GM18861 (cell line): ENCODE measurements at regions not wholly inside any gene's neighbourhood (a gene's known extent, or its start where the extent isn't known, plus 50 kb on each side); places are given as distances from the start of the nearest gene placed in this dataset.
A peak's percentile ranks its signal among the peaks of the same experiment; 100 is the strongest.

Source experiments
- ATAC-seq: cut with Tn5 transposase; IDR thresholded peaks from one replicate; pipeline ENCODE4 v1.9.1; 2021; ENCODE audit not compliant: unreplicated experiment

GRCh38 chr5:103498800-103499551 is 63.6 kb downstream of the NUDT12 start:
- no peak for ATAC-seq

- no peak for ATAC-seq
These were observed 64.4 kb downstream of the NUDT12 start for GRCh38 chr5:103498211-103498610.

DNA sequence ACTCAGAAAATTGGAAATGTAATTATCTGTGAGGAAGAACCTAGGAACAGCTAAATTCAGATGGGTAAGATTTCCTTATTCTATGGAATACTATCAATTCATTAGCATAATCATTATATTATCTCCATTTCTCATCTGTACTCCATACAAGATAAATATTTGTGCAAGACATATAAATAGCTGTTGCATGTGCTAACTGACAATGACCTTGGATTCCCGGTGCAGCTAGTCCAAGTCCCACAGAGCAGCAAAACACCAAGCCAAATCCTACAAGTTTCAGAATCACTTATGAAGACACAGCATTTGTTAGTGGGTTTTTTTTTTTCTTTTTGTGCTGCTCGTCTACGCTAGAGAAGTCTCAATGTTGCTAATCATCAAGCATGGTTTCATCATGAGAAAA is 64.8 kb downstream of the NUDT12 start:
- ATAC-seq: no peak

DNA sequence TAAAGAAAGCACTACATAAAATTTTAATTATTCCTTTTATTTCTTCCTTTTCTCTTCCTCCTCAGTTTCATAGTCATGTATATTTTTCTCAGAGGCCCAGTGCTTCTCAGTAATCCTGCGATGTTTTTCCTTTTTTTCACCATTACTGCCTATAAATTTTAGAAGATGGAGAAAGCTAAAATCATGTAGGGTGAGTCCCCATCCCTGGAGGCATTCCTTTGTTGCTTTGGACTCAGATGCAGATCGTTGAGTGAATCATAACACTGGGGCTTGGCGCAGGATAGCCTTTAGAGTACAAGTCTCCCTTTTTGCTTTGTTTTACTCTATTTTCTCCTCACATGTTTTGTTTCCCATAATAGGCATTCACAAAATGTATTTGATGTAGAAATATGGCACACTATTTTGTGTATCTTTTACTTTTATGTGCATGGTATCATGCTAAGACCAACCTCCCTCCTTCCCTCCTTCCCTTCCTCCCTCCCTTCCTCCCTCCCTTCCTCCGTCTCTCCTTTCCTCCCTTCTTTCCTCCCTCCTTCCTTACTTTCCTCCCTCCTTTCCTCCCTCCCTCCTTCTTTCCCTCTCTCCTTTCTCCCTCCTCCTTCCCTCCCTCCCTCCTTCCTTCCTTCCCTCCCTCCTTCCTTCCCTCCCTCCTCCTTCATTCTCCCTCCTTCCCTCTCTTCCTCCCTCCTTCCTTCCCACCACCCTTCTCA is 72.4 kb downstream of the NUDT12 start:
- no peak for ATAC-seq

DNA sequence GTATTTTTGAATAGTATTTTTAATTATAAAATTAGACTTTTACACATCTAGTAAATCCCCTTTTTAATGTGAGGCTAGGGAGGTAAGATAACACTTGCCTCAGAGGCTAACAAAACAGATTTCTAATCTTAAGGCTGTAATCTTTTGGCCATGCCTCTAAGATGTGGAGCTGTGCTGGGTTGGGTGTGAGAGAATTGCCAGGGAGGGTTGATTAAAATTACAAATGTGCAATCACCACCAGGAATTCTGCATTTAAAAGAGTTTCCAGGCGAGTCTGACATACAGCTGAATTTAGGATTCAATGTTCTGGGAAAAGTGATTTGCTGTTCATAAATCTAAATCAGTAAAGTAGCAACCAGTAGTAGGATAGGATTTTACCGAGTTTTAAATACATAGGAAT is 73.3 kb downstream of the NUDT12 start:
- ATAC-seq: no peak

- ATAC-seq: no peak
These were observed 74.6 kb downstream of the NUDT12 start for GRCh38 chr5:103487822-103488493.

GRCh38 chr5:103487218-103487617 is 75.4 kb downstream of the NUDT12 start:
- no peak for ATAC-seq

DNA sequence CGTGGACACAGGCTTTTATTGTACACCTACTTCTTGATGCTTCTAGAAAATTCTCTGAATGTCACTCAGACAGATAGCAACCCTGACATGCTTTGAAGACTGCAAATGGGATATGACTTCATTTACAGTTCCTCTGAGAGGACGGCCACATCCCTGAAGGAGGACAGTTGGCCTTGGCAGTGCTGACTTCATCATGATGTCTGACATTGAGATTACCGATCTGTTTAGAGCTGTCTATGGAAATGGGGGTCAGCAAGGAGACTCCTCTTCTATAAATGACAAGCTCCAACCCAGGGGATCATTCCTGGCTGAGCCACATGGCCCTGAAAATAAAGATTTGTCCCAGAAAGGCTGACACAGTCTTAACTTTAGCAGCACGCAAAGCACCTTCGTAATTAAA is 75.8 kb downstream of the NUDT12 start:
- ATAC-seq: no peak

- no peak for ATAC-seq
These were observed 82.3 kb downstream of the NUDT12 start for GRCh38 chr5:103480246-103480645.

DNA sequence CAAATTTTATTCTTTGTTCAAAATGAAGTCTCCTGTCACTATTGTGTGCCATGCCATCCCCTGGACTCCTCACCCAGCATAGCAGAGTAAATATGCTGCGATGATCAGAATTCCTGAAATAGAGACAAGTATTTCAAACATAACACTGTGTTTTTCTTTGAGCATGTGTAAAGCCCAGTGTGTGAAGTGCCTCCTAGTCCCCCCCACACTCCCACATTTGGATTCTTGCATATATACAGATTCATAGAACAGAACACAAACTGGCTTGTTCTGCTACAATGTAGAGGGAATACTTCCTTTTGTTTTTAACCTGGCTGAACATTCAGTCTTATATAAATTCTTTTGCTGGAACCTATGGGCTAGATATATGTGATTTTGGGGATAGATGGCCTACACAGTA is 84.9 kb downstream of the NUDT12 start:
- ATAC-seq: no peak

GRCh38 chr5:103476811-103477210 is 85.8 kb downstream of the NUDT12 start:
- no peak for ATAC-seq

GRCh38 chr5:103475629-103476240 is 86.9 kb downstream of the NUDT12 start:
- ATAC-seq: peak; percentile 61

- ATAC-seq: no peak
These were observed 87.9 kb downstream of the NUDT12 start for GRCh38 chr5:103474677-103475076.

DNA sequence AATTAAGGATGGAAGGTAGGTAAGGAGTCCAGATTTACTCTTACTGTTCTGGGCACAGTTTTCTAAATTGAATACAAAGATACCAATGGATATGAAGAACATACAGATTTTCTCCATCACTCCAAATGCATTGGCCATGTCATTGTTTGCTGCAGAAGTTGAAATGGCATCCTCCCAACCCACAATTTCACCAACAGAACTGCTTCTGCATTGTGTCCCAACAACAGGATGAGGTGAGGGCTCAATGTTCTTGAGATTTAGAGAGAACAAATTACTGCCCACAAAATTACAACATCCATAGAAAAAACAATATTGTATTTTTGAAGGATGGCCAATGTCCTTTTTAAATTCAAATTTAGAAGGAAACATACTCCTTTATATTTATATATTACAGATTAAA is 88.9 kb downstream of the NUDT12 start:
- no peak for ATAC-seq

DNA sequence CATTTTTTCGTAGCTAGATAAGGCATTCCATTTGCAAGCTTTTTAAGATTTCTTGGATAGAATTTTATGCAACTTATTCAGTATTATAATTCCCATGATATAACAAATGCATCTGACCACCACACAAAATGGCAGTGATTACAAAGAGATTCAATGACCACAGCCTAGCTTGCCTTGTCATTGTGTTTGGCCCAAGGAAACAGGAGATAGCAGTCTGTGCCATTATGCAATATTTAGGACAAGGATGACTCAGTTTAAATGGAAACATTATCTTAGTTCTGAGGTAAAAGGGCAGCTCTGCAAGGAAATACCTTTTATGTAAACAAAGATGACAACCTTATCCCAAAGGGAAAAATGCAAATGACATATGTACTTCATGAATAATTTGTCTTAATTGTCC is 89.8 kb downstream of the NUDT12 start:
- ATAC-seq: no peak

DNA sequence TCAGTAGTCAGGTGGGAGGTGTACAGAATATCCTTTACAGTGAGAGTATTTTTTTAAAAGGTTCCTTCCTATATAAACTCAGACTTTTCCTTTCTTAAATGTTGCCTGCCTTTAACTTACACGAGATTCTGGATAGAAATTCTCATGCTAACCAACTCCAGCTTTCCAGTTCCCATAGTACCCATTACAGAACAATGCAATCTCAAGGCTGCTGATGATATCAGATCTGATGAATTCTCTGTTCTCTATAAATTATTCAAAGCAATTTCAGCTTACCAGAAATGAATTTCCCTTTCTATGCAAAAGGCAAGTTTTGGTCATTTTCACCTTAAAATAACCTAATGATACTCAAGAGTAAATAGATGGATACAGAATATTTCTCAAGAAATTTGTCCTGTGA is 90.3 kb downstream of the NUDT12 start:
- ATAC-seq: no peak

DNA sequence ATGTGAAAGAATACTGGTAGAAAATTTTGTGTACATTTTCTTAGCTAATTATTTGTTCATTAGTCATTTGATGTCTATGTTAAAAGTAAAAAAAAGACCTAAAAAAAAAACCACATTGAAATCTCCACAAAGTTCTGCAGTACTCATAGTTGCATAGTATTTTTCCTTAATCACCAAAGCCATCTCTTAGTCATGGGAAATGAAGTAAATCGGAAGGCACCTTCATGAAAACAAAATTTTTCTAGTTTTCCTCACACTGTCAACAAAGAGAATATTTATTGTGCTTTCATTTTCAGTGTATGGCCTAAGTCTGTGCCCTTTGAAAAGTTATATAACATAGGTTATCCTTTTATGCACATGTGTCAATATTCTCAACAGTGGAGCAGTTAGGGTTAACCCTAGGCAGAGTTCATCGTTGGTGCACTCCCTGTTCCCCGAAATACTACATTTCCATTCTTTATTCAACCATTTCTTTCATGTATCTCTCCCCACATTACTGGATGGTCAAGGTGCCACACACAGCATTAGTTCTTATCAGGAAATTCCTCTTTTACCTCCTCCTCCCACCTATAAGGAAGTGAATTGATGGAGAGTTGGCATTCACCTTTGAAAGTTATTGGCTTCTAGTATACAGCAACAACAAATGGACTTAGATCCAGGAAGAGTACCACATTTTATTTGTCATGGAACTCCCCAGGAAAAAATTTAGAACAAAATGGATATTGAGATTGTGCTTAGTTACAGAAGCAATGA is 93.1 kb downstream of the NUDT12 start:
- ATAC-seq: no peak

DNA sequence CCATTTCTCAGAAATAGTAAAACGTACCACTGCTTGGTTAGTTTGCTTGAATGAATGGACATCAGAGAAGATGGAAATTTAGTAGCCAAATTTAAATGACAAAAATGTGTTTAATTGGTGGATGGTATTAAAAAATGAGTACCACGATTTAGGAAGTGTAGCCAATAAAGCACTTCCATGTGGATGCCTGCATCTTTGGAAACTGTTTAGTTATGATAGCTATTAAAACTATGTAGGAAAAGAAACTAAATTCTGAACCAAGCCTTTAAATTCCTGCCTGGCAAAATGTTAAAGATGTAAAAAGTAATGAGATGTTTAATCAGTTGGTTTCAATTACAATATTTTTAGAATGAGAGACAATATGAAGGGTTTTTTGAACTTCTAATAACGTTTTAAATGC is 94.8 kb downstream of the NUDT12 start:
- no peak for ATAC-seq

DNA sequence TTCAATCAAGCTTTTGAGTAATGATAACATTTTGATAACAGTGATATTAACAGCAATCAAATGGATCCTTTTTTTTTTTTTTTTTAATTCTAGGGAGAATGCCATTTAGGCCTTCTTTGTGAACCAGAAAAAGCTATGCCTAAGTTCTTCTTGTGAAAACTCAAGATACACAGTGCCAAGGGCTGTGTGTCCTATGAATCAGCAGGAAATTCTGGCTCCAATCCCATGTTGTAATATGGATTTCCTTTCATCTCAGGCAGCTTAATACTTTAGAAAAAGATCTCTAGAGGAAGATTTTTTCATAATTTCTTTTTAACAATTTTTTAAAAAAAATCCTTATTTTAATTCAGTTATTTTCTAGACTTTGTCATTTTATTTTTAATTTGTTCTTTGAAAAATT is 96.1 kb downstream of the NUDT12 start:
- ATAC-seq: no peak

GRCh38 chr5:103465891-103466290 is 96.7 kb downstream of the NUDT12 start:
- no peak for ATAC-seq
